Glomerular visceral epithelial cell (primary cell): ENCODE measurements at regions not wholly inside any gene's neighbourhood (a gene's known extent, or its start where the extent isn't known, plus 50 kb on each side); places are given as distances from the start of the nearest gene placed in this dataset.
A peak's percentile ranks its signal among the peaks of the same experiment; 100 is the strongest.

Source experiments
- DNase-seq: peaks from one replicate; pipeline ENCODE4 v3.0.0-alpha.2; 2016; ENCODE audit errors: extremely low spot score

GRCh38 chr11:128195057-128195751 is 392.2 kb downstream of the ETS1 start:
- DNase-seq = no peak

DNA sequence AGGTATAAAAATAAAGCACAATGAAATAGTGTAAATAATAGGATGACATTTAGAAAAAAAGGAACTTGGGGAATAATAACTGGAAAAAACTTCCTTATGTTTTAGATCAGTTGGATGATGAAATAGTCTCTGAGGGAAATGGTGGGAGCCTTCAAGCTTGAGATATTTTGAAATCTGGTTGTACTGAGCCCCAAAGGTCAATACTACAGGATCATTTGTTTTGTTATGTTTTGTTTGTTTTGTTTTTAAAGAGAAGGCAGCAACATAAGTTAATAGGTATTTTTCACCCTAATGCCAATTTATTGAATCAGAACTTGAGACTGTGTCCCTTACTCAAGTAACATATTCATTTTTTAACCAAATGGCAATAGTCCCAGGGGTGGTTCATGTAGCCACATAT is 393.1 kb downstream of the ETS1 start:
- DNase-seq = no peak

GRCh38 chr11:128193615-128194014 is 393.7 kb downstream of the ETS1 start:
- DNase-seq = no peak

DNA sequence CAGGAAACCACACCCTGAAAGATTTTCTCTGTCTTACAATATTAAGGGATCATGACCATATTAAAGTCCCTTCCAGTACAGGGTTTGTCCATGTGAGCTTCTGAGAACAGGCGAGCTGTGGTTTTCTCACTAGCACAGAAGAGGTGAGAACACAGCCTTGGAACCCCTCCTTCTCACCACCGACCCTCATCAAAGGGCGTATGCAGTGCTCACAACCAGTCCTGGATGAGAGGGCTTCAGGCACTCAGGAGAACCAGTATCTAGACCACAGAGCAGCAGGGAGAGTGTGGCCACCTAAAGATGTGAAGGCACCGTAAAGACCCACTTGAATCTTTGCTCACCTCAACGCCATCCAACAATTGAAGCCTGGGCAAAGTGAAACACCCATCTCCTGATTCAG is 397.0 kb downstream of the ETS1 start:
- DNase-seq = no peak

DNA sequence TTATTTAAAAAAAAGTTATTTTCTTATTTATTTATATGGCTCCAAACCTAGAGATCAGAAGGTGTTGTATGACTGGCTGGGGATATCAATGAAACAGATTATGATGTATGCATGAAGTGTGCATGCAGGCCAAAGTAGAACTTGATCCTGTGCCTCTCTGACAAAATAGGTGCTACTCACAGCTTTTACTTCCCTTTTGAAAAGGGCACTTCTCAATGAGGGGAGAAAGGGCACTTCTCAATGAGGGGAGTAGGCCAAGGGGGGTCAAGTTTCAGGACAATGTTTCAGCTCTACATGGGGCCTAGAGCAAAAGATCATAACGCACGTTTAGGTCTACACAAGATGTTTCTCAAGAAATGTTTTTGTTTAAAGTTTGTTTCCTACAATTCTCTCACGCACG is 397.5 kb downstream of the ETS1 start:
- DNase-seq = no peak

- DNase-seq = no peak
Observed at GRCh38 chr11:128188346-128189004, 398.9 kb downstream of the ETS1 start.

DNA sequence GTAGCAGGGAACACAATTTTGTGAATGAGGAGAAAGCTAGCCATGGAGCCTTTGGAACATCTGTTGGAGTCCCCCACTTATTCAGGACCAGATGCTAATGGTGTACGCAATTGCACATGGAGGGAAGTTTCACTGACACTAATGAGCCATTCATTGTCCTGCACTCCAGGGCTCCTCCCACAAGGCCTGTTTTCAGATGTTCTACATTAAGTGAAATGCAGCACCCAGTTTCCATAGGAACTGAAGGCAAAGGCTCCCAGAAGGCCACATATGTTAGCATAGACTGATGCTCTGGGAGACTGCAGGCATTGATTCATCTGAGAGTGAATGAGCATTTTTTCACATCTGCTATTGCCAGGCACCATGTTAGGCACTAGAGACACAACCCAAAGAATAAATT is 399.5 kb downstream of the ETS1 start:
- DNase-seq = no peak

GRCh38 chr11:128187377-128187776 is 400.0 kb downstream of the ETS1 start:
- DNase-seq = peak; percentile 11

DNA sequence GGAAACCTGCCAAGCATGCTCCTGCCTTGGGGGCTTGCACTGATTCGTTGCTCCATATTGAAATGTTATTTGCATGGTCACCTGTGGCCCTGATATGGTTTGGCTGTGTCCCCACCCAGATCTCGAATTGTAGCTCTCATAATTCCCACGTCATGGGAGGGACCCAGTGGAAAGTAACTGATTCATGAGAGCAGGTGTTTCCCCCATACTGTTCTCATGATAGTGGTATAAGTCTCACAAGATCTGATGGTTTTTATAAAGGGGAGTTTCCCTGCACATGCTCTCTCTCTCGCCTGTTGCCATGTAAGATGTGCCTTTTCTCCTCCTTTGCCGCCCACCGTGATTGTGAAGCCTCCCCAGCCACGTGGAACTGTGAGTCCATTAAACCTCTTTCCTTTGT is 402.4 kb downstream of the ETS1 start:
- DNase-seq = no peak

DNA sequence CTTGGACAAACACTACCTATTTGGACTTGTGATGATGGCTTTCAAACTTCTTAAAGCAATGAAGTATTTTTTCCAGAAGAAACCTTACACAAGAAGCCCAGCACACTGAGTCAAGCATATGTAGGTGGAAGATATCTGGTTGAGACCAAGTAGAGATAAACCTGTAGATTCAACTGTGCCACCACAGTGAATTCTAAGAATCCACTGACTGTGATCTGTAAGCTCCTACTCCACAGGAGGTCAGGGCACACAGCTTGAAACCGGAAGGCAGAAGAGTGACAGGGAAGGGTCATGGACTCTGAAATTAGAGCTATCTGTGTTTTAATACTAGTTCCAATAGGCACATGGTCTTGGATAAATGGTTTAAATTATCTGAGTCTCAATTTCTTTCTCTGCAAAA is 404.5 kb downstream of the ETS1 start:
- no peak for DNase-seq

DNA sequence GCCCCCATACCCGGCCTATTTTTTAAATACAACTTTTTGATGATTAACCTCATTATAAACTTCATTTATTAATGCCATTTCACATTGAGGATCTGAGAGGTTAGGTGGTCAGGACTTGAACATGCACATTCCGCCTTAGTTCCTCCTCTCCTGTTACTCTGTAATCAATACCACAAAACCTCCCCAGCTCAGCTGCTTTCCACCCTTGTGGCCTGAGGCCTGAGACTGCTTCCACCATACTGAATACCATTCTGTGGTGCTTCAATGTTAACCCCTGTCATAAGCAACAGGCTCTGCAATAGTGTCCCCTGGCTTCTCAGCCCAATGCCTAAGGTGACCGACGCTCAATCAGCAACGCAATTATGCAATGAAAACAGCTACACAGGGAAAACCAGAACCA is 405.4 kb downstream of the ETS1 start:
- no peak for DNase-seq

DNA sequence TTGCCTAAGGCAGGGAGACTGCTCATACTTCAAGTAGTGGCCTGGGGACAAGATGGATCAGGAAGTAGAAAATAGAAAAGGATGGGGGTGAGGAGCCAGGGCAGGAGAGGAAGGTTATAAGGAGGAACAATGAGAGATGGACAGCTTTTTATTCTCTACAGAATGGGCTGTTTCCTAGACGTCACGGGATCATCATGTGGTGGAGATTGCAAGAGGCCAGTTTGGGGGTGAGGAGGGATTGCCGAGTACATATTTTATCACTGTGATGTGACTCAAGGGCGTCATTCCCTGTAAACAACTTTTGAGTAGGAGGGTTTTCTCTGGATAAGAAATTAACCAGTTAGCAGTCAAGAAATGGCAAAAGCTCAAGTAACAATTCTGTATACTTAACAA is 406.3 kb downstream of the ETS1 start:
- no peak for DNase-seq

- peak; percentile 62 for DNase-seq
Observed at GRCh38 chr11:128180441-128181087, 406.8 kb downstream of the ETS1 start.

DNA sequence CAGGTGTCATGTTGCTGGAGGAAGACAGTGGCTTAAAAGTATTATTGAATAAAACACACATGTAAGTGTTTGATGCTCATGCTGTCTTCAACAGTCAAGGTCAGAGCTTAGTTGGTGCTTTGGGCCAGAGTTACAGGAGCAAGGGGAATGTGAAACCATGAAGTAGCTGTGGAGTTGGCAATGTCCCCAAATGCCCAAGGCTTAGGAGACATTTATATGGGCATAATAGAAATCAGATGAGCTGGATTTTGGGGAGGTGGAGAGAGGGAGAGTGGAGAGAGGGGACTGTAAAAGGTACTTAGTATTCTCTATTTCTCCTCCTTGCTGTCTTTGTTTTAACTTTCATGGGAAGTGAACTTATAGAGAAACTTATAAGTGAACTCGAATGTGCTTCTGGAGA is 407.8 kb downstream of the ETS1 start:
- no peak for DNase-seq

- DNase-seq = no peak
Observed at GRCh38 chr11:128179039-128179438, 408.3 kb downstream of the ETS1 start.

- peak; percentile 31 for DNase-seq
Observed at GRCh38 chr11:128174465-128175291, 412.7 kb downstream of the ETS1 start.

DNA sequence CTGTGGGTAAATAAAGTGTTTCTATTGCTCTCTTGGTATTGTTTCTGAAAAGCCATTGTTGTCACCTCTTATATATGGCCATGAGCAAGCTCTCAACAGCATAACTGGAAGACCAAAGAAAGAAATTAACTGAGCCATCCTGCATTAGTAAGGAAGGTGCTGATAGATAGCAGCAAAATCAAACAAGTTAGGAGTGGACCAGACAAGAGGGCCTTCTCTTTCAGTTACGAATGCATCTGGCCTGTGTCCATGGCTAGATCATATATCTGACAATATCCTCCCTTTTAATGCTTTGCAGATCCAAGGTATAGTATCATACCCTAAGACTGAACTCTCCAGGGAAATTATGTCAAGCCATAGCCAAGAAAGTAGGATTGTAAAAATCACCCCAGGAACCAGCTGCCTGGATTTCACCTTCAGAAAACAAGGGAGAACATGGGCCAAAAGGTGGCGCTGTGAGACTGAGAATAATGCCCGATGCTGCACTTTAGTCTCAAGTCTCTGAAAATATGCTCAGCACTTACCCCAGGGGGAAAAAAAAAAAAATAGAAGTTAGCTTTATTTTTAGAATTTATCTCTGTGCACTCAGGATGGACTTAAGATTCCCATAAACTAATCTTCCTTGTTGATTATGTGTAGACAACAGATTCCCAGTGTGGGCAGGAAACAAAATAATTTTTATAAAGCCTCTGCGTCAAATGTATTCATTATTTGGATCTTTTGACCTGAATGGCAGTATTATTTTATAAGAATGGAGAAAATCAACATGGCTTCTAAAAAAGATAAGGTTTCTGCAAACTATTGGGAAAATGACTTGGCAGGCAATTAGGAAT is 415.1 kb downstream of the ETS1 start:
- DNase-seq = peak; percentile 71

GRCh38 chr11:128171506-128171905 is 415.9 kb downstream of the ETS1 start:
- no peak for DNase-seq

GRCh38 chr11:128165572-128165971 is 421.8 kb downstream of the ETS1 start:
- DNase-seq = no peak

GRCh38 chr11:128164080-128164741 is 423.1 kb downstream of the ETS1 start:
- DNase-seq = no peak

GRCh38 chr11:128161994-128162393 is 425.4 kb downstream of the ETS1 start:
- DNase-seq = no peak
